GM12878 (cell line): ENCODE measurements at regions not wholly inside any gene's neighbourhood (a gene's known extent, or its start where the extent isn't known, plus 50 kb on each side); places are given as distances from the start of the nearest gene placed in this dataset.

Source experiments
- ATAC-seq: fragments of 200-7000 bp; cut with Tn5 transposase; 3 replicates; pipeline ENCODE4 v1.9.1; 2020; ENCODE audit warnings: mild to moderate bottlenecking, moderate library complexity
- BruUV-seq: library from RNA; stranded (reverse); fragments of 400-500 nt; replicated peaks from 2 replicates; lab custom pipeline; 2021; lab: Mats Ljungman, UMichigan
- CTCF ChIA-PET: fragments of 300-600 bp; sonication (Branson Sonifier 250); formaldehyde crosslinking; extraction: SDS; loops from one replicate; lab custom pipeline; 2021; ENCODE audit warnings: inconsistent platforms; lab: Yijun Ruan, JAX
- POLR2A ChIA-PET: fragments of 350-600 bp; formaldehyde crosslinking; extraction: SDS; loops from one replicate; lab custom pipeline; 2021; ENCODE audit warnings: inconsistent platforms; lab: Charles Lee
- RAD21 ChIA-PET: fragments of 300-600 bp; sonication (Branson Sonifier 250); formaldehyde crosslinking; loops from one replicate; lab custom pipeline; 2023; ENCODE audit warnings: antibody characterized with exemption; ENCODE audit not compliant: unreplicated experiment; lab: Charles Lee
- SMC1A ChIA-PET: fragments of 300-600 bp; sonication (Branson Sonifier 250); formaldehyde crosslinking; loops from one replicate; lab custom pipeline; 2023; ENCODE audit not compliant: unreplicated experiment, uncharacterized antibody; lab: Charles Lee
- DNase-seq: peaks from one replicate; pipeline ENCODE4 v3.0.0-alpha.2; 2011; ENCODE audit warnings: low read depth, low spot score
- FAIRE-seq: peaks from 3 replicates; lab custom pipeline; 2011; peaks lifted over from hg19 to GRCh38; lab: Jason Lieb, UNC
- H2AFZ ChIP-seq: 2 replicates; pipeline ENCODE4 v1.6.0; 2011; ENCODE audit warnings: low read depth, low read length, control low read depth; ENCODE audit not compliant: control insufficient read depth
- H3K27ac ChIP-seq: 2 replicates; pipeline ENCODE4 v1.5.1; 2011; ENCODE audit warnings: control low read depth; ENCODE audit not compliant: control insufficient read depth, insufficient read depth
- H3K27me3 ChIP-seq, 2 experiments: replicated peaks in 1 of 2; 2 replicates each; pipeline versions ENCODE4 v1.6.0 to v1.6.1; 2011; ENCODE audit warnings: low read length in 1 of 2; ENCODE audit not compliant: control insufficient read depth in 2 of 2, insufficient read depth in 2 of 2
- H3K36me3 ChIP-seq, 2 experiments: 2 replicates each; pipeline ENCODE4 v1.5.1; 2011; ENCODE audit warnings: low read length in 1 of 2; ENCODE audit not compliant: control insufficient read depth in 2 of 2, insufficient read depth in 2 of 2
- H3K4me1 ChIP-seq: 2 replicates; pipeline ENCODE4 v1.6.1; 2011; ENCODE audit warnings: mild to moderate bottlenecking, low read length, moderate library complexity, mixed read lengths; ENCODE audit not compliant: control insufficient read depth, insufficient read depth
- H3K4me2 ChIP-seq: 2 replicates; pipeline ENCODE4 v1.6.0; 2011; ENCODE audit warnings: control low read depth; ENCODE audit not compliant: control insufficient read depth, insufficient read depth
- H3K4me3 ChIP-seq: fragments of 200-600 bp; sonication (generic); 2 replicates; pipeline ENCODE4 v1.5.1; 2016
- H3K79me2 ChIP-seq: 2 replicates; pipeline ENCODE4 v1.6.0; 2011; ENCODE audit warnings: low read length; ENCODE audit not compliant: control insufficient read depth, insufficient read depth
- H3K9ac ChIP-seq: 2 replicates; pipeline ENCODE4 v1.8.0; 2011; ENCODE audit warnings: low read length, control low read depth, mixed read lengths; ENCODE audit not compliant: control insufficient read depth, insufficient read depth
- H3K9me3 ChIP-seq: replicated peaks from 3 replicates; pipeline ENCODE4 v1.5.1; 2011; ENCODE audit warnings: mild to moderate bottlenecking, low read length; ENCODE audit not compliant: control insufficient read depth, insufficient read depth
- H4K20me1 ChIP-seq: 2 replicates; pipeline ENCODE4 v1.6.0; 2011; ENCODE audit not compliant: control insufficient read depth, insufficient read depth
- BCL11A ChIP-seq: IDR thresholded peaks from 2 replicates; pipeline ENCODE4 v1.6.1; 2011; ENCODE audit warnings: low read depth, low read length
- CBX5 ChIP-seq: sonication (generic); IDR thresholded peaks from 2 replicates; pipeline ENCODE4 v1.6.1; 2016; ENCODE audit warnings: low read depth, moderate library complexity, mild to moderate bottlenecking, inconsistent platforms
- ELK1 ChIP-seq: IDR thresholded peaks from 2 replicates; pipeline ENCODE4 v1.6.1; 2012; ENCODE audit warnings: low read depth, low read length, improper control_type of control experiment
- HDAC6 ChIP-seq: fragments of 200-600 bp; sonication (generic); IDR thresholded peaks from one replicate; pipeline ENCODE4 v1.8.0; 2017; ENCODE audit warnings: antibody characterized with exemption; ENCODE audit not compliant: unreplicated experiment
- POLR2AphosphoS2 ChIP-seq: IDR thresholded peaks from 2 replicates; pipeline ENCODE4 v1.6.1; 2011; ENCODE audit warnings: low read depth, mild to moderate bottlenecking, low read length, improper control_type of control experiment, moderate library complexity
- POLR2AphosphoS5 ChIP-seq: IDR thresholded peaks from 2 replicates; pipeline ENCODE4 v1.6.1; 2011; ENCODE audit warnings: mild to moderate bottlenecking, low read length, inconsistent platforms
- SIX5 ChIP-seq: IDR thresholded peaks from 2 replicates; pipeline ENCODE4 v1.6.1; 2011; ENCODE audit warnings: mild to moderate bottlenecking, low read depth, low read length, moderate library complexity; ENCODE audit not compliant: severe bottlenecking
- ZNF207 ChIP-seq: fragments of 450-650 bp; IDR thresholded peaks from 2 replicates; pipeline ENCODE4 v1.6.1; 2014; ENCODE audit warnings: antibody characterized with exemption, mild to moderate bottlenecking, borderline replicate concordance
- WGBS: methylation state at CpG from one replicate; pipeline ENCODE4 v1.1.6; 2016; ENCODE audit warnings: low lambda C conversion rate; ENCODE audit not compliant: insufficient replicate concordance, insufficient coverage; ENCODE audit errors: missing lambda C conversion rate; 5-methylcytosine and 5-hydroxymethylcytosine counted together
- in situ Hi-C: fragments of 300-500 bp; cut with MboI; formaldehyde crosslinking; loops from 9 replicates; pipeline ENCODE4 v1.14.3; 2018; ENCODE audit warnings: mixed read lengths
- intact Hi-C: fragments of 100-400 bp; cut with micrococcal nuclease; formaldehyde crosslinking; loops from one replicate; pipeline ENCODE4 v1.14.2; 2022; ENCODE audit not compliant: unreplicated experiment

- no peak for ATAC-seq
These were observed 511.0 kb upstream of the CDH5 start for GRCh38 chr16:65855171-65856145.

More at GRCh38 chr16:65855171-65856145, 511.0 kb upstream of the CDH5 start:
- Histone ChIP-seq H3K4me1 (no peaks in the 10 kb centered on the region), H3K79me2 (no peaks in the 10 kb centered on the region), H3K4me3 (no peak overlapping the region), H4K20me1 (no peaks in the 10 kb centered on the region), H3K9ac (no peak overlapping the region), H2AFZ (no peak overlapping the region), H3K36me3 (no peaks in the 10 kb centered on the region), H3K9me3 (no peaks in the 10 kb centered on the region), H3K27ac (no peak overlapping the region), H3K4me2 (no peak overlapping the region), H3K27me3 (no peaks in the 10 kb centered on the region)
- DNase-seq (no peak), FAIRE-seq (no peak)
- ChIA-PET POLR2A (no interaction called here), CTCF (no interaction called here), SMC1A (no interaction called here), RAD21 (no interaction called here)
- no peak for TF ChIP-seq HDAC6
- TF ChIP-seq POLR2AphosphoS2: no peak
- TF ChIP-seq CBX5: no peak
- no peak for TF ChIP-seq SIX5
- no peak for TF ChIP-seq POLR2AphosphoS5
- TF ChIP-seq ZNF207: no peak
- no peak for TF ChIP-seq ELK1
- TF ChIP-seq BCL11A: no peak
- in situ Hi-C loops (no loop called here), intact Hi-C loops (no loop called here)
- no TSS peak for BruUV-seq
- 27% methylated on average over 11 of the region's 11 CpGs for WGBS
